HepG2 (cell line): ENCODE measurements at regions not wholly inside any gene's neighbourhood (a gene's known extent, or its start where the extent isn't known, plus 50 kb on each side); places are given as distances from the start of the nearest gene placed in this dataset.

Experiments
- ATAC-seq: fragments of 200-7000 bp; cut with Tn5 transposase; 3 replicates; pipeline ENCODE4 v1.9.1; 2020; ENCODE audit warnings: mild to moderate bottlenecking, moderate library complexity
- BruUV-seq: library from RNA; stranded (reverse); fragments of 400-500 nt; replicated peaks from 2 replicates; lab custom pipeline; 2021; lab: Mats Ljungman, UMichigan
- CTCF ChIA-PET: fragments of 300-600 bp; formaldehyde crosslinking; extraction: SDS; loops from one replicate; lab custom pipeline; 2021; ENCODE audit warnings: low total read pairs, inconsistent platforms, low intra/inter-chr PET ratio; lab: Yijun Ruan, JAX
- POLR2A ChIA-PET: fragments of 350-600 bp; sonication (Branson Sonifier 250); formaldehyde crosslinking; loops from one replicate; lab custom pipeline; 2020; ENCODE audit warnings: antibody characterized with exemption, inconsistent platforms; lab: Yijun Ruan, JAX
- DNase-seq: peaks from one replicate; pipeline ENCODE4 v3.0.0-alpha.2; 2015; ENCODE audit warnings: low spot score
- FAIRE-seq: peaks from 3 replicates; lab custom pipeline; 2011; peaks lifted over from hg19 to GRCh38; lab: Jason Lieb, UNC
- H2AFZ ChIP-seq: one replicate; pipeline ENCODE4 v1.6.1; 2011; ENCODE audit warnings: low read length, inconsistent platforms
- H3K27ac ChIP-seq: fragments of 300-600 bp; 3 replicates; pipeline ENCODE4 v1.8.0; 2011; ENCODE audit warnings: mixed run types, mild to moderate bottlenecking, mixed read lengths, low read length, inconsistent platforms; ENCODE audit not compliant: insufficient read depth; ENCODE audit errors: extremely low read length
- H3K27me3 ChIP-seq, 2 experiments: fragments of 200-600 bp in 1 of 2; 2 replicates in 1 of 2; 3 replicates in 1 of 2; pipeline versions ENCODE4 v1.6.0 to v1.8.0; 2011; ENCODE audit warnings: low read length in 2 of 2, mild to moderate bottlenecking in 2 of 2, moderate library complexity in 2 of 2, inconsistent platforms in 1 of 2; ENCODE audit not compliant: insufficient read depth in 2 of 2, control insufficient read depth in 1 of 2
- H3K36me3 ChIP-seq, 2 experiments: fragments of 200-600 bp in 1 of 2; replicated peaks in 1 of 2; 2 replicates in 1 of 2; 3 replicates in 1 of 2; pipeline versions ENCODE4 v1.5.1 to v1.8.0; 2011; ENCODE audit warnings: low read length in 2 of 2, inconsistent platforms in 1 of 2; ENCODE audit not compliant: insufficient read depth in 2 of 2, control insufficient read depth in 1 of 2
- H3K4me1 ChIP-seq: 2 replicates; pipeline ENCODE4 v1.5.1; 2012; ENCODE audit warnings: low read length, inconsistent platforms; ENCODE audit not compliant: insufficient read depth
- H3K4me2 ChIP-seq: 2 replicates; pipeline ENCODE4 v1.6.0; 2011; ENCODE audit warnings: low read depth, low read length, inconsistent platforms
- H3K4me3 ChIP-seq, 3 experiments: fragments of 200-600 bp in 1 of 3; sonication (generic), shearing (Covaris generic) in 1 of 3; replicated peaks in 1 of 3; 2 replicates each; pipeline ENCODE4 v1.5.1; 2011 to 2016; ENCODE audit warnings: low read length in 3 of 3, inconsistent platforms in 2 of 3, low read depth in 2 of 3, mild to moderate bottlenecking in 2 of 3, control low read depth in 1 of 3, mixed read lengths in 1 of 3; ENCODE audit not compliant: insufficient read depth in 1 of 3
- H3K79me2 ChIP-seq: one replicate; pipeline ENCODE4 v1.6.1; 2011; ENCODE audit warnings: low read length, inconsistent platforms; ENCODE audit not compliant: insufficient read depth
- H3K9ac ChIP-seq: 2 replicates; pipeline ENCODE4 v1.6.0; 2011; ENCODE audit warnings: mild to moderate bottlenecking, low read depth, low read length, inconsistent platforms; ENCODE audit not compliant: insufficient read depth
- H3K9me3 ChIP-seq: 2 replicates; pipeline ENCODE4 v1.5.1; 2012; ENCODE audit warnings: mild to moderate bottlenecking, low read length
- H4K20me1 ChIP-seq: 2 replicates; pipeline ENCODE4 v1.6.0; 2011; ENCODE audit warnings: inconsistent platforms, mild to moderate bottlenecking, low read length, moderate library complexity; ENCODE audit not compliant: insufficient read depth
- DRAP1 ChIP-seq: IDR thresholded peaks from 2 replicates; pipeline ENCODE4 v1.6.1; 2016; ENCODE audit warnings: missing genetic modification reagents, missing compliant biosample characterization
- KLF12 ChIP-seq: sonication (generic); formaldehyde crosslinking; IDR thresholded peaks from 2 replicates; pipeline ENCODE4 v1.4.0; 2020; ENCODE audit warnings: missing genetic modification reagents, borderline replicate concordance
- MEIS2 ChIP-seq: sonication (generic); formaldehyde crosslinking; IDR thresholded peaks from 2 replicates; pipeline ENCODE4 v1.9.0; 2021; ENCODE audit warnings: mild to moderate bottlenecking, missing genetic modification reagents
- MTF2 ChIP-seq: sonication (generic); formaldehyde crosslinking; IDR thresholded peaks from 2 replicates; pipeline ENCODE4 v1.5.0; 2020; ENCODE audit warnings: missing genetic modification reagents, borderline replicate concordance
- MXD3 ChIP-seq: IDR thresholded peaks from 2 replicates; pipeline ENCODE4 v1.6.1; 2016; ENCODE audit warnings: mild to moderate bottlenecking, missing biosample characterization, missing genetic modification reagents
- SALL2 ChIP-seq: sonication (generic); formaldehyde crosslinking; IDR thresholded peaks from 2 replicates; pipeline ENCODE4 v1.8.1; 2023; ENCODE audit warnings: mild to moderate bottlenecking, missing genetic modification reagents, inconsistent platforms
- TCF7 ChIP-seq: sonication (generic); IDR thresholded peaks from 2 replicates; pipeline ENCODE4 v1.6.1; 2016; ENCODE audit warnings: antibody characterized with exemption, low read depth
- TERF1 ChIP-seq: sonication (generic); formaldehyde crosslinking; IDR thresholded peaks from 2 replicates; pipeline ENCODE4 v1.8.0; 2022; ENCODE audit warnings: mild to moderate bottlenecking, missing genetic modification reagents, moderate library complexity
- ZIK1 ChIP-seq: sonication (generic); formaldehyde crosslinking; IDR thresholded peaks from 2 replicates; pipeline ENCODE4 v1.5.0; 2020; ENCODE audit warnings: mild to moderate bottlenecking, low read depth, missing genetic modification reagents, borderline replicate concordance
- ZMYM2 ChIP-seq: sonication (generic); formaldehyde crosslinking; IDR thresholded peaks from 2 replicates; pipeline ENCODE4 v1.8.0; 2022; ENCODE audit warnings: mild to moderate bottlenecking, missing genetic modification reagents
- ZNF101 ChIP-seq: sonication (generic); formaldehyde crosslinking; IDR thresholded peaks from 2 replicates; pipeline ENCODE4 v1.4.0; 2020; ENCODE audit warnings: mild to moderate bottlenecking, low read depth, missing genetic modification reagents, borderline replicate concordance
- ZNF333 ChIP-seq: sonication (generic); formaldehyde crosslinking; IDR thresholded peaks from 2 replicates; pipeline ENCODE4 v1.4.0; 2020; ENCODE audit warnings: mild to moderate bottlenecking, missing genetic modification reagents, borderline replicate concordance
- ZNF570 ChIP-seq: sonication (generic); formaldehyde crosslinking; IDR thresholded peaks from 2 replicates; pipeline ENCODE4 v1.4.0; 2020; ENCODE audit warnings: mild to moderate bottlenecking, missing genetic modification reagents, borderline replicate concordance
- ZNF7 ChIP-seq: IDR thresholded peaks from 2 replicates; pipeline ENCODE4 v1.6.1; 2016; ENCODE audit warnings: missing biosample characterization, missing genetic modification reagents
- ZNF772 ChIP-seq: sonication (generic); formaldehyde crosslinking; IDR thresholded peaks from 2 replicates; pipeline ENCODE4 v1.5.0; 2020; ENCODE audit warnings: mild to moderate bottlenecking, missing genetic modification reagents
- ZNF790 ChIP-seq: sonication (generic); formaldehyde crosslinking; IDR thresholded peaks from 2 replicates; pipeline ENCODE4 v1.8.0; 2022; ENCODE audit warnings: missing genetic modification reagents, mild to moderate bottlenecking, borderline replicate concordance
- WGBS: methylation state at CpG from one replicate; pipeline ENCODE4 v1.1.6; 2017; ENCODE audit warnings: low lambda C conversion rate; 5-methylcytosine and 5-hydroxymethylcytosine counted together
- in situ Hi-C: cut with HindIII; loops from 2 replicates; pipeline ENCODE4 v1.10.0; 2017; ENCODE audit warnings: low pct_unique_long_range_greater_than_20kb; ENCODE audit not compliant: extremely low pct_ligation_motif_present
- intact Hi-C: fragments of 100-400 bp; cut with micrococcal nuclease; formaldehyde crosslinking; loops from one replicate; pipeline ENCODE4 v1.10.0; 2022; ENCODE audit not compliant: unreplicated experiment

- no TSS peak for BruUV-seq
- no peaks in the 10 kb centered on the region for H3K9me3 ChIP-seq
- H3K4me3 ChIP-seq = no peak overlapping the region
- DNase-seq (no peak), ATAC-seq (no peak), FAIRE-seq (no peak)
- ChIA-PET CTCF (no interaction called here), POLR2A (no interaction called here)
- H3K79me2 ChIP-seq = no peaks in the 10 kb centered on the region
- intact Hi-C loops (no loop called here), in situ Hi-C loops (no loop called here)
- H4K20me1 ChIP-seq = no peaks in the 10 kb centered on the region
- no peaks in the 10 kb centered on the region for H3K27me3 ChIP-seq
- H3K4me1 ChIP-seq = no peaks in the 10 kb centered on the region
- H2AFZ ChIP-seq = no peak overlapping the region
- no peak overlapping the region for H3K4me2 ChIP-seq
- no peak overlapping the region for H3K27ac ChIP-seq
- no peak for TF ChIP-seq ZNF772
- no peak for TF ChIP-seq ZNF790
- no peak for TF ChIP-seq MTF2 (CRISPR knock-in tag)
- no peak for TF ChIP-seq DRAP1
- no peak for TF ChIP-seq TCF7
- TF ChIP-seq KLF12 (CRISPR knock-in tag) = no peak
- no peak for TF ChIP-seq MXD3 (CRISPR knock-in tag)
- TF ChIP-seq TERF1 = no peak
- no peak for TF ChIP-seq ZIK1 (CRISPR knock-in tag)
- no peak for TF ChIP-seq MEIS2 (CRISPR knock-in tag)
- no peak for TF ChIP-seq ZNF7 (CRISPR knock-in tag)
- no peak for TF ChIP-seq ZNF570
- TF ChIP-seq ZNF333 (CRISPR knock-in tag) = no peak
- TF ChIP-seq SALL2 (CRISPR knock-in tag) = no peak
- TF ChIP-seq ZNF101 (CRISPR knock-in tag) = no peak
- no peak for TF ChIP-seq ZMYM2 (CRISPR knock-in tag)
- H3K36me3 ChIP-seq = no peaks in the 10 kb centered on the region
- no CpG with 5 or more reads among the region's 5 CpGs for WGBS
- H3K9ac ChIP-seq = no peak overlapping the region
These were observed 101.9 kb downstream of the EFNB1 start for GRCh38 chrX:68930542-68931317.
